ENCODE measurements at regions not wholly inside any gene's neighbourhood (a gene's known extent, or its start where the extent isn't known, plus 50 kb on each side); places are given as distances from the start of the nearest gene placed in this dataset.
"Not testable (repeated sequence)": the region's sequence is repeated elsewhere in the genome, so short reads cannot be mapped to it uniquely, and the experiment has no call there.

- no peak for DNase-seq (ENCODE audit: low read depth in 3 of 3)
Measured at GRCh38 chr19:33866696-33867095, 70.0 kb downstream of the KCTD15 start.

GRCh38 chr19:33868076-33868735 lies 71.5 kb downstream of the KCTD15 start:
- no peak for DNase-seq (ENCODE audit: low read depth in 3 of 3)

- no peak for DNase-seq (ENCODE audit: low read depth in 3 of 3)
Measured at GRCh38 chr19:33868788-33869412, 72.2 kb downstream of the KCTD15 start.

- not testable (repeated sequence) for DNase-seq (ENCODE audit: low read depth in 3 of 3)
Measured at GRCh38 chr19:33870298-33870932, 73.7 kb downstream of the KCTD15 start.

GRCh38 chr19:33871605-33872004 lies 74.9 kb downstream of the KCTD15 start:
- no peak for DNase-seq (ENCODE audit: low read depth in 3 of 3)

- no peak for DNase-seq (ENCODE audit: low read depth in 3 of 3)
Measured at GRCh38 chr19:33872445-33873320, 76.0 kb downstream of the KCTD15 start.

- no peak for DNase-seq (ENCODE audit: low read depth in 3 of 3)
Measured at GRCh38 chr19:33875071-33875470, 78.4 kb downstream of the KCTD15 start.

- no peak for DNase-seq (ENCODE audit: low read depth in 3 of 3)
Measured at GRCh38 chr19:33876192-33876591, 79.5 kb downstream of the KCTD15 start.

- no peak for DNase-seq (ENCODE audit: low read depth in 3 of 3)
Measured at GRCh38 chr19:33878030-33878544, 81.4 kb downstream of the KCTD15 start.

GRCh38 chr19:33878910-33879810 lies 82.5 kb downstream of the KCTD15 start:
- no peak for DNase-seq (ENCODE audit: low read depth in 3 of 3)

- no peak for DNase-seq (ENCODE audit: low read depth in 3 of 3)
Measured at GRCh38 chr19:33879818-33880575, 83.3 kb downstream of the KCTD15 start.

GRCh38 chr19:33883859-33884519 lies 87.3 kb downstream of the KCTD15 start:
- DNase-seq (ENCODE audit: low read depth in 3 of 3): no peak

- no peak for DNase-seq (ENCODE audit: low read depth in 3 of 3)
Measured at GRCh38 chr19:33885236-33885635, 88.6 kb downstream of the KCTD15 start.

GRCh38 chr19:33887891-33888290 lies 91.2 kb downstream of the KCTD15 start:
- no peak for DNase-seq (ENCODE audit: low read depth in 3 of 3)

GRCh38 chr19:33888665-33889064 lies 92.0 kb downstream of the KCTD15 start:
- DNase-seq (ENCODE audit: low read depth in 3 of 3): no peak

GRCh38 chr19:33890569-33890968 lies 93.9 kb downstream of the KCTD15 start:
- no peak for DNase-seq (ENCODE audit: low read depth in 3 of 3)

GRCh38 chr19:33891773-33892172 lies 95.1 kb downstream of the KCTD15 start:
- no peak for DNase-seq (ENCODE audit: low read depth in 3 of 3)

- no peak for DNase-seq (ENCODE audit: low read depth in 3 of 3)
Measured at GRCh38 chr19:33894787-33895186, 98.1 kb downstream of the KCTD15 start.

GRCh38 chr19:33895366-33895765 lies 98.7 kb downstream of the KCTD15 start:
- DNase-seq (ENCODE audit: low read depth in 3 of 3): no peak

Data from stimulated activated CD4-positive, alpha-beta T cell treated with anti-CD3 and anti-CD28 coated beads, TNF-alpha, amount 100 ng/mL, for 4 hours (primary cell).